ENCODE measurements at regions not wholly inside any gene's neighbourhood (a gene's known extent, or its start where the extent isn't known, plus 50 kb on each side); places are given as distances from the start of the nearest gene placed in this dataset.

GRCh38 chr2:234842753-234843152, 109.1 kb upstream of the SH3BP4 start:
- TF ChIP-seq CTCF (IDR thresholded peaks at IDR 0.05) = no peak
- TF ChIP-seq POLR2AphosphoS5 (IDR thresholded peaks at IDR 0.05) = no peak
- no peak for TF ChIP-seq POLR2A (IDR thresholded peaks at IDR 0.05)
